Stimulated activated CD4-positive, alpha-beta T cell treated with anti-CD3 and anti-CD28 coated beads, TNF-alpha, amount 100 ng/mL, for 1 hour (primary cell): ENCODE measurements at regions not wholly inside any gene's neighbourhood (a gene's known extent, or its start where the extent isn't known, plus 50 kb on each side); places are given as distances from the start of the nearest gene placed in this dataset.

ENCODE experiments used
- DNase-seq, 3 donors: peaks; one replicate each; pipeline ENCODE4 v3.0.0-alpha.2; 2020; ENCODE audit warnings: low read depth in 3 of 3, low spot score in 1 of 3

- no peak for DNase-seq
These were observed 838.3 kb downstream of the GRID1 start for GRCh38 chr10:85528318-85528652.

GRCh38 chr10:85531706-85532105 lies 834.9 kb downstream of the GRID1 start:
- no peak for DNase-seq

GRCh38 chr10:85532773-85533172 lies 833.8 kb downstream of the GRID1 start:
- DNase-seq, result no peak

- no peak for DNase-seq
These were observed 830.7 kb downstream of the GRID1 start for GRCh38 chr10:85535926-85536325.

DNA sequence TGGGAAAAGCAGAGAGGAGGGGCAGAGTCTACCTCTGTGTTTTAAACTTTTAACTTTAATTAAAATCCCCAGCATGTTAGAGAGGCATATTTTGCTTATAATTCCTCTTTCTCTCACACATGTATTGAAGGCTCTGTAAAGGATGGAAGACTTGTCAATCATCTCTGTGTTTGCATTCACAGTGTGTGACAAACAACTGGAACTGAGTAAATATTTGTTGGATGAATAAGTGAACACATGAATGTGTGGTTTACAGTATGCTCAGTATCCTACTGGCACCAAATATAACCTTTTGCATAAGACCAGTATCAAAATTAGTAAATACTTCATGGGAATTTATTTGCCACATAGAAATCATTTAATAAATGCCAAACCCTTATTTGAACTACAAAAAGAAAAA lies 829.0 kb downstream of the GRID1 start:
- no peak for DNase-seq

DNA sequence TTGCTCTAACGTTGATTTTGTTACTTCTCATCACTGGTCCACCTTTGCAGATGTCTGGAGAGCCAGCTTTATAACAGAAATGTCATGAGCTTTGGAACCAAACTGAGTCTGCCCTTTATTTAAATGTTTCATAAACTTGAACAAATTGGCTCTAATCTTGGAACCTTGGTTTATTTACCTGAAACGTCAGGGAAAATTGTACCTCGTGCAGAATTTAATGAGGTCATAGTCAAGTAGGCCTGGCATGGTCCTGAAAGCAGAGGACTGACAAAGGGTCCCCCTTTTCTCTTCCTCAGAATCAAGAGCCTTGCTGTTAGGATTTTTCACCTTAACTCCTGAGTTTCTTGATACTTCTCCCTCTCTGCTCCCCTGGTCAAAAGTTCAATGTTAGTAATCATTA lies 828.0 kb downstream of the GRID1 start:
- DNase-seq, result no peak

GRCh38 chr10:85542152-85542551 lies 824.4 kb downstream of the GRID1 start:
- no peak for DNase-seq

GRCh38 chr10:85542936-85543730 lies 823.5 kb downstream of the GRID1 start:
- no peak for DNase-seq

DNA sequence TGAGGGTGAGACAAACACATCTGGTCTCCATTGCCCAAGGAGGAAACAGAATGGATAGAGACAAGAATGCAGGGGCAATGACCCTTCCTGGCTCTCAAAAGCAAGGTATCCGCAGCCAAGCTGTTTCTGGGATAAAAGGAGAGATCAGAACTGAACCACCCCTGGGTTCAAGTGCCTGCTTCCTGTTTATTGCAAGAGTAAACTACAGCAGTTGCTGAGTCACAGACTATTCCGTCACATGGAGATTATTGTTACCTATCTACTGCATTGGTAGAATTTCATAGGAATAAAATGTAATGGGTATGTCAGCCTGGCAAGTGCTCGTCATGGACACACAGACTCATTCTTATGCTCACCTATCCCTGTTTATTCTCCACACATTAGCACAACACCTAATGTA lies 821.6 kb downstream of the GRID1 start:
- no peak for DNase-seq

DNA sequence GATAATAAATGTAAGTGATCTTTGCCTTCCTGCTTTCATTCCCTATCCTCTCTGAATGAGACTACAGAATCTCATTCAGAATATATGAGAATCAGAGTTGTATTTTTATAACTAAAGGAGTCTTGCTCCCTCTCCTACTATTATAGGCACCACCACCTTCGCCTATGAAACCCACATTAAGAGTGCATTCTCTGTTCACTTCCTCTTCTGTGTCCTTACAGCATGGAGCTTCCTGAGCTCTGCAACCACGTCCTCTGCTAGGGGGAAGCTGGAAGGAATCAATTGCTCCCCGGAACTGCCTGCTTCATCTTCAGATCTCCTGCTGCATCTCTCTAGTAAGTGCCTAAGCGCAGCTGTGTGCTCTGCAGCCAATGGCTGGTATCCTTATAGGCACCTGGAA lies 820.7 kb downstream of the GRID1 start:
- DNase-seq, result no peak

DNA sequence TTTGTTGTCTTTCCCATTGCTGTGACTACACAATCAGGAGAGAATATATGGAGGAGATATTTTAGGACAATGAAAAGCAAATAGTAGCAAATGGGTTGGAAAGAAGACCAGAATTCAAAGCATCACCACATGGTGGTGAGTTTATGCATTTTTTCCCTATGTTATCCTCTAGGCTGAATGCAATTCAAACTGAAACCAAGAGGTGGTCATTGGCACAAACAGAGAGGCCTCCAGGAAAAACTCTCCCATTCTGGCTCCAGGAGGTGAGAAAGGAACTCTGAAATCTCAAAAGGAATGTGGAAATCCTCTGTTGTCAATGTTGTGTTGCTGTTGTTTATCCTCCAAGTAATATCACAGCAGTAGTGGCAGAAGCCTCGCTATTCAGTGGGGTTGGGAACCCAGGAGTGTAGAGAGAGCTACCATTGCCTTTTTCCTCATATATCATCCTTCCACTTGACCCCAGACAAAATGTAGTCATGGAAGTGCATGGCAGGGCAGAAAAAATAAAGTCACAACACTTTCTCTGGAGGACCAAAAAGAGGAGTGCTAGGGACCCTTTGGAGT lies 819.1 kb downstream of the GRID1 start:
- no peak for DNase-seq

DNA sequence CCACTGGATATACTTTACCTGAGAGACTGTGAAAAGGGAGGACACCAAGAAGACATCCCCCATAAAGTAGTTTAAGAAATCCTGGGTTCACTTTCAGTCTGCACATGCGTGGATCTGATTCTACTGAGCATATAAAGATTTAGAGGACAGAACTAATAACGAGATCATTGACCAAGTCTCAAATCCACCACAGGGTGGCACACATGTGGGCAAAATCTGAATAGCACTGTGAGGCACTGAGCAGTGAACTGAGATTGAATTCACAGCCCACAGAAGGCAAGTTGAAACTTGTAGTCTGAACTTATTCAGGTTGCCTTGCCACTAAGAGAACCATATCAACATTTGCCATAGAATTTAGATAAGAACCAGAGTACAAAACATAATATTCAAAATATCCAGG lies 818.6 kb downstream of the GRID1 start:
- no peak for DNase-seq
